HepG2 (cell line): ENCODE measurements at regions not wholly inside any gene's neighbourhood (a gene's known extent, or its start where the extent isn't known, plus 50 kb on each side); places are given as distances from the start of the nearest gene placed in this dataset.

Experiments used
- CEBPG ChIP-seq: IDR thresholded peaks from 2 replicates; pipeline ENCODE4 v1.6.1; 2016
- IKZF4 ChIP-seq: sonication (generic); formaldehyde crosslinking; IDR thresholded peaks from 2 replicates; pipeline ENCODE4 v1.5.1; 2020; ENCODE audit warnings: borderline replicate concordance, mild to moderate bottlenecking, low read depth, missing genetic modification reagents; ENCODE audit errors: not compliant biosample characterization
- IKZF5 ChIP-seq: IDR thresholded peaks from 2 replicates; pipeline ENCODE4 v1.6.1; 2018; ENCODE audit warnings: missing genetic modification reagents, mild to moderate bottlenecking, missing compliant biosample characterization
- JDP2 ChIP-seq: sonication (generic); formaldehyde crosslinking; IDR thresholded peaks from 2 replicates; pipeline ENCODE4 v1.8.1; 2022; ENCODE audit warnings: missing genetic modification reagents, borderline replicate concordance
- MLXIP ChIP-seq: sonication (generic); formaldehyde crosslinking; IDR thresholded peaks from 2 replicates; pipeline ENCODE4 v1.9.0; 2021; ENCODE audit warnings: missing genetic modification reagents, borderline replicate concordance
- NFAT5 ChIP-seq: sonication (generic); formaldehyde crosslinking; IDR thresholded peaks from 2 replicates; pipeline ENCODE4 v1.4.0; 2020; ENCODE audit warnings: missing genetic modification reagents
- NR3C1 ChIP-seq: sonication (generic); formaldehyde crosslinking; IDR thresholded peaks from 2 replicates; pipeline ENCODE4 v1.4.0; 2020; ENCODE audit warnings: missing genetic modification reagents
- SAP130 ChIP-seq: IDR thresholded peaks from 2 replicates; pipeline ENCODE4 v1.6.1; 2016; ENCODE audit warnings: low read depth
- ZBTB34 ChIP-seq: sonication (generic); formaldehyde crosslinking; IDR thresholded peaks from 2 replicates; pipeline ENCODE4 v1.8.0; 2022; ENCODE audit warnings: mild to moderate bottlenecking, missing genetic modification reagents
- ZBTB44 ChIP-seq: sonication (generic); formaldehyde crosslinking; IDR thresholded peaks from 2 replicates; pipeline ENCODE4 v1.4.0; 2020; ENCODE audit warnings: missing genetic modification reagents
- ZNF205 ChIP-seq: IDR thresholded peaks from 2 replicates; pipeline ENCODE4 v1.6.1; 2018; ENCODE audit warnings: missing biosample characterization, missing genetic modification reagents
- ZNF33B ChIP-seq: sonication (generic); formaldehyde crosslinking; IDR thresholded peaks from 2 replicates; pipeline ENCODE4 v1.5.1; 2020; ENCODE audit warnings: mild to moderate bottlenecking, missing genetic modification reagents
- ZNF570 ChIP-seq: sonication (generic); formaldehyde crosslinking; IDR thresholded peaks from 2 replicates; pipeline ENCODE4 v1.4.0; 2020; ENCODE audit warnings: mild to moderate bottlenecking, missing genetic modification reagents, borderline replicate concordance

- no peak for TF ChIP-seq NFAT5 (CRISPR knock-in tag)
- TF ChIP-seq JDP2 (CRISPR knock-in tag) = no peak
- TF ChIP-seq IKZF4 (CRISPR knock-in tag) = no peak
- no peak for TF ChIP-seq ZNF570 (CRISPR knock-in tag)
- TF ChIP-seq IKZF5 (CRISPR knock-in tag) = no peak
- no peak for TF ChIP-seq SAP130 (CRISPR knock-in tag)
- no peak for TF ChIP-seq MLXIP (CRISPR knock-in tag)
- no peak for TF ChIP-seq ZBTB44 (CRISPR knock-in tag)
- no peak for TF ChIP-seq CEBPG
- no peak for TF ChIP-seq NR3C1 (CRISPR knock-in tag)
- TF ChIP-seq ZBTB34 (CRISPR knock-in tag) = no peak
- TF ChIP-seq ZNF205 (CRISPR knock-in tag) = no peak
- no peak for TF ChIP-seq ZNF33B (CRISPR knock-in tag)
- TF ChIP-seq, all 625 proteins: peak for 0
These were observed 318.3 kb upstream of the SGCG start (continued) for GRCh38 chr13:22862478-22862877.
